Retinal pigment epithelial cell (primary cell): ENCODE measurements at regions not wholly inside any gene's neighbourhood (a gene's known extent, or its start where the extent isn't known, plus 50 kb on each side); places are given as distances from the start of the nearest gene placed in this dataset.

Experiments used
- DNase-seq: peaks from one replicate; pipeline ENCODE4 v3.0.0-alpha.2; 2010; ENCODE audit warnings: low read depth
- H3K4me3 ChIP-seq: 2 replicates; pipeline ENCODE4 v1.5.1; 2011; ENCODE audit warnings: mild to moderate bottlenecking, low read length, control low read depth, moderate library complexity
- CTCF ChIP-seq: conservative IDR thresholded peaks from 2 replicates; pipeline ENCODE4 v1.5.1; 2011; ENCODE audit warnings: low read depth, low read length, control low read depth, inconsistent platforms

GRCh38 chr2:63658176-63658968 lies 69.6 kb downstream of the MDH1 start:
- H3K4me3 ChIP-seq, result no peak overlapping the region
- TF ChIP-seq CTCF, result no peak
- DNase-seq, result no peak

GRCh38 chr2:63660060-63660459 lies 71.3 kb downstream of the MDH1 start:
- H3K4me3 ChIP-seq, result no peak overlapping the region
- TF ChIP-seq CTCF, result no peak
- no peak for DNase-seq

- H3K4me3 ChIP-seq, result no peak overlapping the region
- TF ChIP-seq CTCF, result no peak
- DNase-seq, result no peak
Observed at GRCh38 chr2:63661076-63661475, 72.3 kb downstream of the MDH1 start.

- DNase-seq, result no peak
- no peak for TF ChIP-seq CTCF
- H3K4me3 ChIP-seq, result no peak overlapping the region
Observed at GRCh38 chr2:63662028-63662804, 73.5 kb downstream of the MDH1 start.

GRCh38 chr2:63663013-63663864 lies 74.5 kb downstream of the MDH1 start:
- no peak for TF ChIP-seq CTCF
- H3K4me3 ChIP-seq, result no peak overlapping the region
- DNase-seq, result no peak

- H3K4me3 ChIP-seq, result no peak overlapping the region
- no peak for DNase-seq
- TF ChIP-seq CTCF, result no peak
Observed at GRCh38 chr2:63665091-63665490, 76.3 kb downstream of the MDH1 start.
